Karpas-422 (cell line): ENCODE measurements at regions not wholly inside any gene's neighbourhood (a gene's known extent, or its start where the extent isn't known, plus 50 kb on each side); places are given as distances from the start of the nearest gene placed in this dataset.

Experiments used
- DNase-seq: peaks from one replicate; pipeline ENCODE4 v3.0.0-alpha.2; 2015
- H2AFZ ChIP-seq: fragments of 200-600 bp; sonication (generic); 2 replicates; pipeline ENCODE4 v1.6.1; 2014; ENCODE audit warnings: antibody characterized with exemption, low read length, mixed read lengths
- H3K27ac ChIP-seq: fragments of 200-600 bp; sonication (generic); 2 replicates; pipeline ENCODE4 v1.5.1; 2014; ENCODE audit warnings: mild to moderate bottlenecking, low read length, moderate library complexity
- H3K27me3 ChIP-seq: fragments of 200-600 bp; sonication (generic); 2 replicates; pipeline ENCODE4 v1.6.1; 2014; ENCODE audit warnings: low read length, mixed read lengths
- H3K36me3 ChIP-seq: fragments of 200-600 bp; sonication (generic); 2 replicates; pipeline ENCODE4 v1.6.1; 2014; ENCODE audit warnings: low read length, mixed read lengths; ENCODE audit not compliant: insufficient read depth
- H3K4me1 ChIP-seq: fragments of 200-600 bp; sonication (generic); 2 replicates; pipeline ENCODE4 v1.6.1; 2014; ENCODE audit warnings: mild to moderate bottlenecking, low read length, mixed read lengths
- H3K4me2 ChIP-seq: fragments of 200-600 bp; sonication (generic); 2 replicates; pipeline ENCODE4 v1.6.1; 2014; ENCODE audit warnings: low read length, low read depth, mild to moderate bottlenecking; ENCODE audit not compliant: poor library complexity, severe bottlenecking
- H3K4me3 ChIP-seq: fragments of 200-600 bp; sonication (generic); 2 replicates; pipeline ENCODE4 v1.5.1; 2014; ENCODE audit warnings: mild to moderate bottlenecking, antibody characterized with exemption, low read length, mixed read lengths
- H3K79me2 ChIP-seq: fragments of 200-600 bp; sonication (generic); 2 replicates; pipeline ENCODE4 v1.6.1; 2014; ENCODE audit warnings: mild to moderate bottlenecking, low read length, mixed read lengths
- H3K9ac ChIP-seq: fragments of 200-600 bp; sonication (generic); 2 replicates; pipeline ENCODE4 v1.6.0; 2014; ENCODE audit warnings: low read length
- H3K9me2 ChIP-seq: fragments of 200-600 bp; sonication (generic), shearing (Covaris generic); replicated peaks from 2 replicates; pipeline ENCODE4 v1.6.0; 2014; ENCODE audit warnings: mild to moderate bottlenecking, low read length, moderate library complexity; ENCODE audit not compliant: insufficient read depth
- H3K9me3 ChIP-seq: fragments of 300-700, 200-600 bp; sonication (generic); 2 replicates; pipeline ENCODE4 v1.6.1; 2014; ENCODE audit warnings: low read length, mixed read lengths
- H4K20me1 ChIP-seq: fragments of 200-600 bp; sonication (generic); 2 replicates; pipeline ENCODE4 v1.6.1; 2014; ENCODE audit warnings: mild to moderate bottlenecking, antibody characterized with exemption, low read length, low read depth; ENCODE audit not compliant: insufficient read depth

DNA sequence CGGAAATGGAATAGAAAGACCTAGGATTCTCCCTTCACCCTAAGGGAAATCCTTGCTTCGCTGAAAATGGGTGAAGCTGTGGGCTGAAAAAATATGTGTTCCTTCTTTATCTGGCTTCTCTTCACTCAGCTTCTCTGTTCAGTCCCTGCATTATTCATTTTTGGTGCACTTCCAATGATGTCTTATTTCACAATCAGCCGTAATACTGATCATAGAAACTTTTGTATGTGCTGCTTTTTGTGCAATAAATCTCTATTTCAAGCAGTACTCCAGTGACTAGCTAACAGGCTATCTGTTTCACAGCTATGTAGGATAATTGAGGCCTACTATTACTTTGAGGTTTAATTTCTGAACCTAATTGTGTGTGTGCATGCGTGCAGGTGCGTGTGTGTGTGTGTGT is 144.6 kb downstream of the FOXL1 start:
- Histone ChIP-seq H3K27me3 (no peaks in the 10 kb centered on the region), H3K4me1 (no peaks in the 10 kb centered on the region), H4K20me1 (no peaks in the 10 kb centered on the region), H3K9me2 (no peaks in the 10 kb centered on the region), H2AFZ (no peak overlapping the region), H3K27ac (no peak overlapping the region), H3K9ac (no peak overlapping the region), H3K79me2 (no peaks in the 10 kb centered on the region), H3K36me3 (no peaks in the 10 kb centered on the region), H3K4me3 (no peak overlapping the region), H3K4me2 (no peak overlapping the region), H3K9me3 (no peaks in the 10 kb centered on the region)
- DNase-seq = no peak

DNA sequence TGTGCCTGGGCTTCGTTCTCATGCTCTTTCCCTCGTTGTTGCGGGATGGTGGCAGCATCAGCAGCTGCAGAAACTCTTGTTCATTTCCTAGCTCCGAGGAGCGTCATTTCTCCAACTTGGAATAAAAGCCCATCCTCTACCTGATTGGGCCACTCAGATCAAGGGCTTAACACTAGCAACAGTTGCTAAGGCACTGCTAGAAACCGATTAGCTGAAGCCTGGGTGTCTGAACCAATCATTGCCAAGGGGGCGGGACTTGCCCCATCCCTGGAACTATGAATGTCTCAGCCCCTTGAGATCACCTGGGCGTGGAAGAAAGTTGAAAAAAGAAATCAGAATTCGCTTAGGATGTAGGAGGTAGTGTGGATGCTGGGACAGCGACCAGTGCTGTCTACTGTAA is 145.3 kb downstream of the FOXL1 start:
- Histone ChIP-seq H3K9me3 (no peaks in the 10 kb centered on the region), H3K4me3 (no peak overlapping the region), H3K9me2 (no peaks in the 10 kb centered on the region), H3K27ac (no peak overlapping the region), H2AFZ (no peak overlapping the region), H3K27me3 (no peaks in the 10 kb centered on the region), H4K20me1 (no peaks in the 10 kb centered on the region), H3K4me2 (no peak overlapping the region), H3K9ac (no peak overlapping the region), H3K36me3 (no peaks in the 10 kb centered on the region), H3K79me2 (no peaks in the 10 kb centered on the region), H3K4me1 (no peaks in the 10 kb centered on the region)
- DNase-seq = no peak

DNA sequence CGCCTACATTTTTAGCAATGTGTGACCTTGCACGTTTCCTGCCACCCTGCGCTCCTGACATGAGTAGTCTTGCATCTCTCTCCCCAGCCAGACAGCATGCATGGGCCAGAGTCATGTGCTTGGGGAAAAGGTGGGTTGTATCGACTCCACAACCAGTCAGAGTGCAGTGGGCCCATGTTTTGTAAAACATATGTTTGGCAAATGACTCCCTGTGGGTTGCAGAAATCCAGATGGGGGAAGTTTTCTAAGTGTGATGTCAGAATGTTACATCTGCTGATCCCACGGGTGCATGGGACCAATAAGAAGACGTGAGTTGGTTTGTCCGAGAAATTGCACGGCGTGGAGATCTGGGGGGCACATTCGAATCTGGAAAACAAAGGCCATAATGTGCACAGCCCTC is 147.1 kb downstream of the FOXL1 start:
- Histone ChIP-seq H3K4me1 (no peaks in the 10 kb centered on the region), H2AFZ (no peak overlapping the region), H4K20me1 (no peaks in the 10 kb centered on the region), H3K36me3 (no peaks in the 10 kb centered on the region), H3K9me2 (no peaks in the 10 kb centered on the region), H3K9ac (no peak overlapping the region), H3K4me3 (no peak overlapping the region), H3K4me2 (no peak overlapping the region), H3K27me3 (no peaks in the 10 kb centered on the region), H3K79me2 (no peaks in the 10 kb centered on the region), H3K9me3 (no peaks in the 10 kb centered on the region), H3K27ac (no peak overlapping the region)
- no peak for DNase-seq

DNA sequence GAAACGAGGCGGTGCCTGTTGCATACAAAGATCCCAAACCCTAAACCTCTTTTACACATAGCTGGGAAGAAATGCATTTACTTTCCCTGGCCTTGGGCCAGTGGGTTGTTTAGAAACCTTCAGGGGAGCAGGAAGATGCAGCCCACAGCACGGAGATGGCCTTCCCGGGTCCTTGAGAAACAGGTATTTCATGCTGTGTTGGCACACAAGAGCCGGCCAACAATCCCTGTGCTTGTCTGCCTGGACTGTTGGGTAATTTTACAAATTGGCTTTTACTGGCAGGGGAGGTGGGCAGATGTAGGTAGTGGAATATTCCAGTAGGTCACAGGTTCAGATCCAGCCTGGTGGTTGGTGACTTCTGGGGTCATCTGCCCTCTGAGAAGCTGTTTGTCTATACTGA is 148.0 kb downstream of the FOXL1 start:
- H3K9me2 ChIP-seq = no peaks in the 10 kb centered on the region
- H2AFZ ChIP-seq = no peak overlapping the region
- DNase-seq = no peak
- H3K9ac ChIP-seq = no peak overlapping the region
- no peaks in the 10 kb centered on the region for H3K4me1 ChIP-seq
- H3K27me3 ChIP-seq = no peaks in the 10 kb centered on the region
- no peak overlapping the region for H3K27ac ChIP-seq
- H3K79me2 ChIP-seq = no peaks in the 10 kb centered on the region
- H3K36me3 ChIP-seq = no peaks in the 10 kb centered on the region
- H4K20me1 ChIP-seq = no peaks in the 10 kb centered on the region
- no peaks in the 10 kb centered on the region for H3K9me3 ChIP-seq
- H3K4me2 ChIP-seq = no peak overlapping the region
- H3K4me3 ChIP-seq = no peak overlapping the region

DNA sequence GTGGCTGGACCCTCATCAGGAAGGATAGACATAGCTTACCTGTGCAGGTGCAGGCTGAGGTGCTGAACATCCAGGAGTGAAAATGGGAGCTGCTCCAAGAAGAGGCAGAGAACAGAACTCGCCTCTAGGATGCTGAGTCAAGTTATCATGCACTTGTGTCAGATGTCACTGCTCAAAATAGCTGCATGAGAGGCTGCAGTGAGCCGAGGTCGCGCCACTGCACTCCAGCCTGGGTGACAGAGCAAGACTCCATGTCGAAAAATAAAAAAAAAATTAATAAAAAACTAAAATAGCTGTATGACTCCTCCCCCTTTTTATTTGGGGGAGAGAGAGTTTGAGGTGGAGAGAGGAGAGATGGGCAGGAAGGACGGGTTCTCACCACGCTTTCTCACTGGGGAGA is 148.8 kb downstream of the FOXL1 start:
- no peaks in the 10 kb centered on the region for H3K9me2 ChIP-seq
- H3K4me3 ChIP-seq = no peak overlapping the region
- no peaks in the 10 kb centered on the region for H3K9me3 ChIP-seq
- no peak overlapping the region for H3K9ac ChIP-seq
- no peaks in the 10 kb centered on the region for H3K4me1 ChIP-seq
- no peaks in the 10 kb centered on the region for H3K27me3 ChIP-seq
- no peak overlapping the region for H2AFZ ChIP-seq
- H4K20me1 ChIP-seq = no peaks in the 10 kb centered on the region
- no peak overlapping the region for H3K27ac ChIP-seq
- H3K79me2 ChIP-seq = no peaks in the 10 kb centered on the region
- H3K4me2 ChIP-seq = no peak overlapping the region
- DNase-seq = no peak
- H3K36me3 ChIP-seq = no peaks in the 10 kb centered on the region

DNA sequence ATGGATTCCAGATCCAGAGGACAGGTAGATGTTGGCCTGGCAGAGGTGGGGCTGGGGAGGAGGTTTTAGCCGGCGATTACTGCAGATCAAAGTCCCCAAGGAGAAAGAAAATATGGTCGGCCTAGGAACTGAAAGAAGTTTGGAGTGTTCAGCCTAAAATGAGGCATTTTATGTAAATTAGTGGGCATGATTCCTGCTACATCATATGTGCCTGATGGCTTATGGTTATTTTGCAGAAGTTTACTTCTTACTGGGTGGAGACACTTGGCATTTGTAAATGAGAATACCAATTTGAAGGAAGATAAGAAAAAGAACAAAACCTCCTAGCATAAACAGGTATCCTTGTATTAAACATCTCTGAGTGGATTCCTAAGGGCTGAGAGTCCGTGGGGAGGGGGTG is 149.3 kb downstream of the FOXL1 start:
- H3K4me1 ChIP-seq = no peaks in the 10 kb centered on the region
- H3K79me2 ChIP-seq = no peaks in the 10 kb centered on the region
- no peak overlapping the region for H3K4me2 ChIP-seq
- H3K4me3 ChIP-seq = no peak overlapping the region
- no peak for DNase-seq
- no peaks in the 10 kb centered on the region for H3K9me3 ChIP-seq
- no peaks in the 10 kb centered on the region for H3K36me3 ChIP-seq
- H3K9me2 ChIP-seq = no peaks in the 10 kb centered on the region
- H4K20me1 ChIP-seq = no peaks in the 10 kb centered on the region
- no peaks in the 10 kb centered on the region for H3K27me3 ChIP-seq
- no peak overlapping the region for H2AFZ ChIP-seq
- H3K9ac ChIP-seq = no peak overlapping the region
- H3K27ac ChIP-seq = no peak overlapping the region

DNA sequence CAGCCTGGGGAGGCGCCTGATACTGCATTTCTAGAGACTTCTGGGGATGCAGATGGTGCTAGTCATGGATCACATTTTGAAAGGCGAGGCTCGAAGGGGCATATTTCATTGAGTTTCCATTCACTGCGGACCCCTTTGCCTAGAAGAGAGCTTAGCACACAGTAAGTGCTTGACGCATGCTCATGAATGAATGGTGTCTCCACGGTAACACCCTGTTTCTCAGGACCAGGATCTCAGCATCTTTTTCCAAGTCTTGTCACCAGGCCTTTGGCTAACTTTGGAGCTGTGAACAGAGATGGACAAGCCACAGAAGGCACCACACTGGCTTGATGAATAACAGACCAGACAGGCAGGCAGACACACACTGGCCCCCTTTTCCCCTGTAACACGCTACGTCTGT is 151.3 kb downstream of the FOXL1 start:
- H3K79me2 ChIP-seq = no peaks in the 10 kb centered on the region
- no peak overlapping the region for H3K27ac ChIP-seq
- H3K4me1 ChIP-seq = no peaks in the 10 kb centered on the region
- H4K20me1 ChIP-seq = no peaks in the 10 kb centered on the region
- H3K4me2 ChIP-seq = no peak overlapping the region
- no peak overlapping the region for H3K4me3 ChIP-seq
- H3K27me3 ChIP-seq = no peaks in the 10 kb centered on the region
- no peak for DNase-seq
- H3K9me2 ChIP-seq = no peaks in the 10 kb centered on the region
- no peak overlapping the region for H2AFZ ChIP-seq
- no peak overlapping the region for H3K9ac ChIP-seq
- H3K9me3 ChIP-seq = no peaks in the 10 kb centered on the region
- H3K36me3 ChIP-seq = no peaks in the 10 kb centered on the region

DNA sequence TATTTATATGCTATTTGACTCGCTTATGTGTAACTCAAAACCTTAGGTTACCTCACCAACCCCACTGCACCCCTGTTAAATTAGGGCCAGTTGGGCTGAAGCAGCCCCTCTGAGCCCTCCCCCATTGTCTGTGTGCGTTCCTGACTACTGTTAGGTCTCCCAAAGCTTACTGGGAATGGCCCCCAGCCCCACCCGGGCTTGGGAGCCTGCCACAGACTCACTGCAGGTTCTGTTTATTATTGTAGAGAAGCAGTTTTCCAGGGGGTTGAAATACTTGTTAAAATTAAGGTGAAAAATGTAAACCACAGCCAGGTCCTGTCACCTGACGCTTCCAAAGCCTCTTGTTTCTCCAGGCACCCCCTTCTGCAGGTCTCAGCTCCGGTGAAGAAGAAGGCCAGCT is 151.7 kb downstream of the FOXL1 start:
- no peaks in the 10 kb centered on the region for H3K9me3 ChIP-seq
- no peak overlapping the region for H3K9ac ChIP-seq
- H3K36me3 ChIP-seq = no peaks in the 10 kb centered on the region
- H3K27me3 ChIP-seq = no peaks in the 10 kb centered on the region
- DNase-seq = no peak
- H2AFZ ChIP-seq = no peak overlapping the region
- H3K27ac ChIP-seq = no peak overlapping the region
- H3K4me1 ChIP-seq = no peaks in the 10 kb centered on the region
- H3K4me3 ChIP-seq = no peak overlapping the region
- H4K20me1 ChIP-seq = no peaks in the 10 kb centered on the region
- no peak overlapping the region for H3K4me2 ChIP-seq
- H3K9me2 ChIP-seq = no peaks in the 10 kb centered on the region
- no peaks in the 10 kb centered on the region for H3K79me2 ChIP-seq

DNA sequence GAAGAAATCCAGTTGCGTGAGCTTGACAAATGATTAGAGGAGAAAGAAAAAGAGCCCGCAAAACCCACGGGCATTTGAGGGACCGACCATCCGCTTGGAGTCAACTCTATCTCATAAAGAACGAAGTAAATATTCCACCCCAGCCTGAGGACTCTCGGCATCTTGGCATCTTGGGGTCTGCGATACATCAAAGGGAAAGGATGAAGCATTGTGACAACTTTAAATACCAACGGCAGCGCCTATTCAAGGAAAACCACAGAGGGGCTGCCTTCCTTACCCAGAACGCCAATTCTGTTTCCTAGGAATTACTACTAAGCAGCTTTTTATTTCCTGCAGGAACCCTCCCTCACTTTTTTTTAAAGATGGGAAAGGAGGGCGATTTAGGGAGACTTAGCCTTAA is 152.2 kb downstream of the FOXL1 start:
- no peaks in the 10 kb centered on the region for H3K79me2 ChIP-seq
- H3K4me2 ChIP-seq = no peak overlapping the region
- no peak for DNase-seq
- no peaks in the 10 kb centered on the region for H3K9me2 ChIP-seq
- no peak overlapping the region for H3K4me3 ChIP-seq
- no peaks in the 10 kb centered on the region for H3K36me3 ChIP-seq
- H3K9ac ChIP-seq = no peak overlapping the region
- no peak overlapping the region for H2AFZ ChIP-seq
- H3K9me3 ChIP-seq = no peaks in the 10 kb centered on the region
- H3K27me3 ChIP-seq = no peaks in the 10 kb centered on the region
- H3K27ac ChIP-seq = no peak overlapping the region
- H4K20me1 ChIP-seq = no peaks in the 10 kb centered on the region
- no peaks in the 10 kb centered on the region for H3K4me1 ChIP-seq
